Jurkat, Clone E6-1 (cell line): ENCODE measurements at regions not wholly inside any gene's neighbourhood (a gene's known extent, or its start where the extent isn't known, plus 50 kb on each side); places are given as distances from the start of the nearest gene placed in this dataset.

ENCODE experiments used
- DNase-seq: peaks from one replicate; pipeline ENCODE4 v3.0.0-alpha.2; 2011; ENCODE audit warnings: low read depth, low spot score
- H3K4me3 ChIP-seq: 2 replicates; pipeline ENCODE4 v1.5.1; 2011; ENCODE audit warnings: mild to moderate bottlenecking, low read length, control low read depth, moderate library complexity

GRCh38 chr4:112968451-112969159 lies 80.8 kb upstream of the ANK2 start:
- H3K4me3 ChIP-seq, result no peak overlapping the region
- no peak for DNase-seq

DNA sequence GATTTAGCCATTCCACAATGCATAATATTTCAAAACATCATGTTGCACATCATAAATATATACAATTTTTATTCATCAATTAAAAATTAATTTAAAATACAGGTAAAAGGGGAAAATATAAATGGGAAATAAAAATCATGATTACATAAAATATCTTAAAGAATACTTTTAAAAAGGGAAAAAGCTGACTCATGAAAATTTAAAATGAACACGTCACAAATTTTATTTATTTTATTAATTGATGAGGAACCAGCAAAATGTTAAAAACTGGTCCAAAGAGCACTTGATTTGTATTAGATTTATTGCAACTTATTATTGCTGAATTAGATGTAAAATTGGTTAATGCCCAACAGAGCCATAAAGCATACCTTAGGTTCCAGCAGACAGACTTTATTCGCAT lies 78.5 kb upstream of the ANK2 start:
- H3K4me3 ChIP-seq, result no peak overlapping the region
- DNase-seq, result no peak

DNA sequence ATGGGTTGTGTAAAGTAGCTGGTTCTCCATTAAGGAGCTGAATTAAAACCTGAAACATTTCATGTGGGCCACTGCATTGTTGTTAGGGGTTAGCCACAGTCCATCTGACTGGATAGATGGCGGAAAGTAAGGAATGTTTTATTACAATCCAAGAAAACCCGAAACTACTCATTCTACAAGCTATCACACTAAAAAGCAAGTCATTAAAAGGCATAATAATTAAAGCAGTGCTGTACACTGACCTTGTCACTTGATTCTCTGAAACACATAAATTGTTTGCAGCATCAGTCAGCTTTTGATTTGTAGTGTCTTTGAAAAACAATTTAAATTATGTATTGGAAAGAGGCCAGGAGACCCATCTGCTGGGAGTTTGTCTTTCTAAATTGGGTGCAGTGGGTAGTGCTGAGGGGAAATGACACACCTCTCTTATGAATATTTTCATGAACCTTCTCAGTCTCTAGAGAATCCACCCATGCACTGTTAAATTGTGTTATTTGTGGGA lies 75.7 kb upstream of the ANK2 start:
- DNase-seq, result no peak
- no peak overlapping the region for H3K4me3 ChIP-seq

DNA sequence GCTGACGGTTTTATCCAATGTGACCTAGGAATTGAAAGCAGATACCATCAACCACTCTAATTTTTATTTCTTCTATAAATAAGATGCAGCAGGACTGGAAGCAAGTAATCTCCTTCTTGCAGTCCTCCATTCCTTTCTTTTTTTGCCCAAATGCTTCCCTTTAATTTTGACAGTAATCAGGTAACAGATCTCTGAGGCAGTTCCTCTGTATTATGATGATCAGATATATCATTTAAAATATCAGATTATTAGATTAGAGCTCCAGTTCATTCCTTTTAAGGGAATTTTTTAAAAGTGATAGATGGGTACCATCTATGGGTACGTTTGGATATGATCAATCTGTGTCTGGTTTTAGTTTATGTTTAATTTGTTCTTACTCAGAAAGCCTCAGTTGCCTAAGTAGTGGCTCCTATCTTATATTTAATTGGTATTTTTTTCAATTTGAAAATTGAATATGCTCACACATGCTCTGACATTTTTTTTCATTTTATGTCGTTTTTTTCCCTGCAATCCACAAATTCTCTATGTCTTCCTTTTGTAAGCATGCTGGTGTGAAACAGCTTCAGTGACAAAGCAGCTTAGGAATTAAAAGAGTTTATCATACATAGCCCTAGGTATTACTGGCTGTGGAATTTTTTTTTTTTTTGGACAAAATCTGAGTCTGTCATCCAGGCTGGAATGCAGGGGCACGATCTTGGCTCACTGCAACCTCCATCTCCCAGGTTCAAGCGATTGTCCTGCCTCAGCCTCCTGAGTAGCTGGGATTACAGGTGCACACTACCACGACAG lies 73.7 kb upstream of the ANK2 start:
- DNase-seq, result no peak
- no peak overlapping the region for H3K4me3 ChIP-seq

DNA sequence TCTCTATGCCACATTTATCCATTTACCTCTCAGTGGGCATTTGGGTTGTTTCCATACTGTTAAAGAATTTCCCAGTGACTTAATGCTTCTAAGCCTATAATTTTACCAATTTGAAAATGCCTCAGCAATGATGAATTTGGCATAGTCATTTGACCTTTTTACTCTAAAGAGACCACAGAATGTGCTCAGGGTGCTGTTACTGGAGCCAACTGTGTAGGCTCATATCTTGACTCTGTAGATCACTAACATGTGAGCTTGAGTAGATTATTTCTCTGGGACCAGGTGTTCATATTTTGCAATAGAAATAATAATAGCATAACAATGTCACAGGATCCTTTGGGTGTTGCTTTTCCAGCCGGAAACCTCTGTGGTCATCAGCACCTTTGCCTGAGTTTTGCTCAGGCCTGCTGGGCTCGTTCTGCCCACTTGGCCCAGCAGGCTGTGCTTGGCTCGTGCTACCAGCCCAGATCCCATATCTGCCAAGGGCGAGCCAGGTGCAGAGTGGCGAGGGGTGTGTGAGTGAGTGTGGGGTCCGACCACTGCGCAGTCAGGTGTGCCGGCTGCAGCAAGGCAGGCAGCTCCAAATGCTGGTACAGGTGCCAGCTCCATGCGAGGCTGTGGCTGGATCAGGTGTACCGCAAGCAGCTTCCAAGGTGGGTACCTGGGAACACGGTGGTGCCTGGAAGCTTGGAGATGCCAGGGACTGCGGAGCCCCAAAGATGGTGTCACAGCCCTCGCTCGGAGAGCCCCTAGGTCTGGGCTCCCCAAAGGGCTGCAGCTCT lies 70.6 kb upstream of the ANK2 start:
- no peak overlapping the region for H3K4me3 ChIP-seq
- no peak for DNase-seq

- no peak overlapping the region for H3K4me3 ChIP-seq
- no peak for DNase-seq
These were observed 69.5 kb upstream of the ANK2 start for GRCh38 chr4:112979881-112980421.

DNA sequence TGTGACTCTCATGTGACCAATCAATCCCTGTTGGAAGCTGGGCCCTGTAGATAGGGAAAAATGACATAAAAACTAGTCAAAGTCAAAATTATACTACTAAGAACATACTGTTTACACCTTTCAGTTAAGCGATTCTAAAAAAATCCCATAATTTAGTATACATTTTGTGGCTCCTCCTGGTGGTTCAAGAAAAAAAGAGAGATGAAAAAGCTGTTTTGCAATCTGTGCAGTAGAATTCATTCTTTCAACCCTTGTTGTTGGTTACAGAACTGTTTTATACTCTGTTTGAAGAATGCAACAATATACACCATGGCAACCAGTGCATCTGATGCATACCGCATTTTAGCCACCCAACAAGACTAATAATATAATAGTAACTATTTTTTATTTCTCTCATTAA lies 66.8 kb upstream of the ANK2 start:
- DNase-seq, result no peak
- no peak overlapping the region for H3K4me3 ChIP-seq

DNA sequence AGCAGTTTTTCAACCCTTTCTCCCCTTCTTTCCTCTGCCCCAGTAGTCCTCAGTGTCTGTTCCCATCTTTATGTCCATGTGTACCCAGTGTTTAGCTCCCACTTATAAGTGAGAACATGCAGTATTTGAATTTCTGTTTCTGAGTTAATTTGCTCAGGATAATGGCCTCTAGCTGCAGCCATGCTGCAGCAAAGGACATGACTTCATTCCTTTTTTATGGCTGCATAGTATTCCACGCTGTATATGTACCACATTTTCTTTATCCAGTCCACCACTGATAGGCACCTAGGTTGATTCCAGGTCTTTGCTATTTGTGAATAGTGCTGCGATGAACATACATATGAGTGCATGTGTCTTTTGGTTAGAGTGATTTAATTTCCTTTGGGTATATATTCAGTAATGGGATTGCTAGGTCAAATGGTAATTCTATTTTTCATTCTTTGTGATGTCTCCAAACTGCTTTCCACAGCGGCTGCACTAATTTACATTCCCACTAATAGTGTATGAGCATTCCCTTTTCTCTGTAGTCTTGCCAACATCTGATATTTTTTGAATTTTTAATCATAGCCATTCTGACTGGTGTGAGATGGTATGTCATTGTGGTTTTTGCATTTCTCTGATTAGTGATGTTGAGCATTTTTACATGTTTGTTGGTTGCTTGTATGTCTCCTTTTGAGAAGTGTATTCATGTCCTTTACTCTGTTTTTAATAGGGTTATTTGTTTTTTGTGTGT lies 54.6 kb upstream of the ANK2 start:
- H3K4me3 ChIP-seq, result no peak overlapping the region
- no peak for DNase-seq
